ENCODE measurements at regions not wholly inside any gene's neighbourhood (a gene's known extent, or its start where the extent isn't known, plus 50 kb on each side); places are given as distances from the start of the nearest gene placed in this dataset.

DNA sequence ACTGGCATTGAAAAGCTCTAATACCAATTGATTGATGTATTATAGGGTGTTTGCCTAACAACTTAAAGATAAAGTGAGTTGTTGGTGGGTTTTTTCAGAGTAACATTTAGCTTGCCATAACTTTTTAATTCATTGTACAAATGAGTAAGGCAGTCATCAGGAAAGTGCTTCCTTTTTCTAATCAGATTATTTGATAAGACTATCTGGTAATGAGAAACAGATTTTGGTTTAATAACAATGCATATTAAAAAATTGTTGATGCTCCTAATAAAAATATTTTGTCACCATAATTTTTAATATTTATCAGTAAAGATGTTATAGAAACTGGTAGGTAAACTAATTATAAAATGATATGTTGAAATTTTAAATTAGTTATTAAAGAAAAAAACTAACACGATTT is 51.3 kb downstream of the BLTP1 start:
- DNase-seq (ENCODE audit: low spot score) = no peak

DNA sequence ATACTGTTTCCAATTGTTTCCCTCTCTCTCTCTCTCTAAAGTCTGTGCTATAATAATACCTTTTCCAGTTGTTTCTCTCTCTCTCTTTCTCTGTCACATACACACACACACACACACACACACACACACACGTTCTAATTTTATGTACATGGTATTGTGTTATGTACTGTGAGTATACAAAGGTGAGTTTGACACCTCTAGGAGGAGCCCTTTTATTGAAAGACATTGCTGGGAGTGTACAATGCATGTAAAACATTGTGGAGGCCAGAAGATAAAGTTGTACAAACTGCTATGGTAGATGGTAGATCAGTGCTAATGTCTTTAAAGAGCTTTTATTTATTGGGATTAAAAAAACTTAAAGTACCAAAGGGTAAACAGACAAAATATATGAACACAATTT is 53.6 kb downstream of the BLTP1 start:
- DNase-seq (ENCODE audit: low spot score) = no peak

DNA sequence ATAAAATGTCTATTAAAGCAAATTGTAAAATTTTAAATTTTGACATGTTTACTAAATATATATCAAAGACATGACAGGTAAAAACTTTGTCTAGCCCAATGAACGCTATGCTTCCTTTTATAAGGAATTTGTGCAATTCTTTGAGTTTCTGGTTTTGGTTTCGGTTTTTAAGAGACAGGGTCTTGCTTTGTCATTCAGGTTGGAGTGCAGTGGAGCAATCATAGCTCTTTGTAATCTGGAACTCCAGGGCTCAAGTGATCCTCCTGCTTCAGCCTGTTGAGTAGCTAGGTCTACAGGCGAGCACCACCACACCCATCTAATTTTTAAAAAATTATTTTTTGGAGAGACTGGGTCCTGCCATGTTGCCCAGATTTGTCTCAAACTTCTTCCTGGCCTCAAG is 60.7 kb downstream of the BLTP1 start:
- no peak for DNase-seq (ENCODE audit: low spot score)

DNA sequence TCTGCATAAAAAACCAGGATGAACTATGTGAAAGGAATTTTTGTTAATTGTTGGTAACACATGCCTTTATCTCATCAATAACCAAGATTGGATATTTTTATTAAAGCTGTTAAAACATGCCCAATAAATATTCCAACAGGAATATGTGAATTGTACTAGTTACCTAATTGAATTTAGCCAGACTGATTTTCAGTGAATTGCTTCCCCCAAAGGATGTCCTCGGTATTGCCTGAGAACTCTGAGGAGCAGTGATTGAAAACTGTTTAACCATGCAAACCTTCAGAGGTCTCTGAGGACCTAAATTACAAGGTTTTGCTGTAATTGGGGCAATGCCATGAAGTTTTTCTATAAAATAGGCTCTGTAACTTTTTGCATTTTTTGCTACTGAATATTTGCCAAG is 66.6 kb downstream of the BLTP1 start:
- peak; percentile 2 for DNase-seq (ENCODE audit: low spot score)

DNA sequence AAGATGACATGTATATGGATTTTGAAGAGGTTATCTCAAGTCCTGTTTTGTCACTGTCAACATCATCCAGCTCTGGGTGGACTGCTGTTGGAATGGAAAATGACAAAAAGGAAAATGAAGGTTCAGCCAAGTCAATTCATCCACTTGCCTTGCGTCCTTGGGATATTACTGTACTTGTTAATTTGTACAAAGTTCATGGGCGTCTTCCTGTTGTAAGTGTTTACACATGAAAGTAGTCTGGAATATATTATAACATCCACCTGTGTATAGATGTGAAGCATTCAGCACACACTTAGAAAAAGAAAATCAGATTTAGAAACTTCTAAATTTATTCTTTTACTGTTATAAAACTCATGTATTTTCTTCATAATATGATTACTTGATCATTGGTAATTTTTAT is 67.2 kb downstream of the BLTP1 start:
- no peak for DNase-seq (ENCODE audit: low spot score)

DNA sequence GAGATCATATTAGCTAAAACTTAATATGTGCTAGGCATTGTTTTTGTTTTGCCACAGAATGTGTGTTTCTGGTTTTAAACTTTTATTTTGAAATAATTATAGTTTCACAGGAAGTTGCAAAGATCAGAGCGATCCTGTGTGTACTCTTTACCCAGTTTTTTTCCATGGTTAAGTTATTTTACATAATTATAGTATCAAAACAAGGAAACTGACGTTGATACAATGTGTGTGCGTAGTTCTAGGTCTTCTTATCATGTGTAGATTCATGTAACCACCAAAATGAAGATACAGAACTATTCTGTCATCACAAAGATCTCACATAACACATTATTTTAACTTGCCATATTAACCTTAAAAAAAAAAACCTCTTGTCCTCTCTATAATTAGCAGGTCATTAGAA is 69.2 kb downstream of the BLTP1 start:
- no peak for DNase-seq (ENCODE audit: low spot score)

DNA sequence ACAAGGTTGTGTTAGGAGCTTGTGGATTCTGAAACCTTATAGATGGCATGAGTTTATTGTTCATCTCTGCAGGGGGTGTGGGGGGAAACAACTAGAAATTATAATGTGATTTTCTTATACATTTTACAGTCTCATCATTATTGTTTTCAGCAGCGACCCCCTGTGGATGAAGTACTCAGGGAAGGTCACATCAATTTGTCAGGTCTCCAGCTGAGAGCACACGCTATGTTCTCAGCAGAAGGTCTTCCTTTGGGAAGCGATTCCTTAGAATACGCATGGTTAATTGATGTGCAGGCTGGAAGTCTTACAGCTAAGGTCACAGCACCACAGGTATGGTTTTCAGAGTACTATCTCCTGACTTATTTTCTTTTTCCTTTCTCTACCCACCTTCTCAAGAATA is 72.2 kb downstream of the BLTP1 start:
- DNase-seq (ENCODE audit: low spot score) = peak; percentile 12

DNA sequence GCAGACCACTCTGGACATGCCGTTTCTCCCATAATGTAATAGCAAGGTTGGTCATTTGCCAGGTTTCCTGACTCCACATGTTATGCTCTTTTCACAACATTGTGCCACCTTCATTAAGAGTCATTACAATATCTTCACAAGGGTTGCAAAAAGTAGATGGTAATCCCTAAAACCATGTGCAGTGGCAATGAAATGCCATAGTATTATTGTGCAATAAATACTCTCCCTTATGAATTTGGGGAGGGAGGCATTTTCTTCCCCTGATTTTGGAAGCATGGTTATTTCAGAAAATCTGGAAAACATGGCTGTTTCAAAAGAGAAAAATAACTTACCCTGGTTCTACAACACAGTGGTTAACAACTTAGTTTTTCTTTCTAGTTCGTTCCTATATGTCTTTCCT is 75.1 kb downstream of the BLTP1 start:
- DNase-seq (ENCODE audit: low spot score) = no peak

DNA sequence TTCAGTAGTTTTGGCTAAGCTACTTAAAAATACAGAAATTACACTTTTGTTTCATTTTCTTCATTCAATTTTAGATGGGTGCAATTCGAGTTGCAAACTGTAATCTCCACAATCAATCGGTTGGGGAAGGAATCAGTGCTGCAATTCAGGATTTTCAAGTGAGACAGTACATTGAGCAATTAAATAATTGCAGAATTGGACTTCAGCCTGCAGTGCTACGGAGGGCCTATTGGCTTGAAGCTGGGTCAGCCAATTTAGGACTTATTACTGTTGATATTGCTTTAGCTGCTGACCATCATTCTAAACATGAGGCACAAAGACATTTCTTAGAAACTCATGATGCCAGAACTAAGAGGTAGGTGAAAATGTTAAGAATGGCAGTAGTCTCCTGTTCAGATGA is 77.7 kb downstream of the BLTP1 start:
- no peak for DNase-seq (ENCODE audit: low spot score)

DNA sequence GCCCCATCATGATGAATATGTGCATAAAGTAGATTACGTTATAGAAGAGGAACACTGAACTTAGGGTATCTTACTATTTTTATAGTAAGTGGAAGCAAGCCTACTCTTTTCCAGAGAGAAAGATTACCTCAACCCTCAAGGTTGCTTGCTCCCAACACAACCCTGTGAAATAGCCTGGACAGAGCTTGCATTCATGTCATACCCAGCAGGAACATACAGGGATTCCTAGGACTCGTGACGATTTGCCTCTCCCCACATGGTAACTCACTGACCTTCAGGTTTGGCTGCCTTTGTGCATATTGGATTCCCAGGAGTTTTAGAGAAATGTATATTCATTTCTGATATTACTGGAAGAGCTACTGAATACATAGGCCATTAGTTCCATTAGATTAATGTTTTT is 80.5 kb downstream of the BLTP1 start:
- no peak for DNase-seq (ENCODE audit: low spot score)

DNA sequence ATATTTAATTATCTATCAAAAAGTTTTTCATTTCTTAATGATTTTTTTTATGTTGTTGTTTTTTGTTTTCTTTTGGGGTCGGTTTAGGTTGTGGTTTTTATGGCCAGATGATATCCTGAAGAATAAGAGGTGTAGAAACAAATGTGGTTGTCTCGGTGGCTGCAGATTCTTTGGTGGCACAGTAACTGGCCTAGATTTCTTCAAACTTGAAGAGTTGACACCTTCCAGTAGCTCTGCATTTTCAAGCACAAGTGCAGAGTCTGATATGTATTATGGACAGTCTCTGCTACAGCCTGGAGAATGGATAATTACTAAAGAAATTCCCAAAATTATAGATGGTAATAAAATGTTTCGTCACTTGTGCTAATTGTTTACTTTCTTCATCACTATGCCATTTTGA is 82.6 kb downstream of the BLTP1 start:
- DNase-seq (ENCODE audit: low spot score) = no peak

DNA sequence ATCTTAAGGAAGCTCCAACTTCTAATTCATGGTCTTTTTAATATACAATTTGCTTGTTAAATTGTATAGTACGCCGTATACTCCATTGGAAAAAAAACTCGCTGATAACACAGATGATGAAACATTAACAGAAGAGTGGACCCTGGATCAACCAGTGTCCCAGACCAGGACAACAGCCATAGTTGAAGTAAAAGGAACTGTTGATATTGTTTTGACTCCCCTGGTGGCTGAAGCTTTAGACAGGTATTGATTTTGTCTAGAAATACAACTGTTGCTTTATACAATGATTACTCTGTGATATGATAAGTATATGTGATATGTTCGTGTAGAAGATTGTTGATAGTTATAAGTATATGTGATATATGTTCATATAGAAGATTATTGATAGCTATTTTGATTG is 91.7 kb downstream of the BLTP1 start:
- no peak for DNase-seq (ENCODE audit: low spot score)

DNA sequence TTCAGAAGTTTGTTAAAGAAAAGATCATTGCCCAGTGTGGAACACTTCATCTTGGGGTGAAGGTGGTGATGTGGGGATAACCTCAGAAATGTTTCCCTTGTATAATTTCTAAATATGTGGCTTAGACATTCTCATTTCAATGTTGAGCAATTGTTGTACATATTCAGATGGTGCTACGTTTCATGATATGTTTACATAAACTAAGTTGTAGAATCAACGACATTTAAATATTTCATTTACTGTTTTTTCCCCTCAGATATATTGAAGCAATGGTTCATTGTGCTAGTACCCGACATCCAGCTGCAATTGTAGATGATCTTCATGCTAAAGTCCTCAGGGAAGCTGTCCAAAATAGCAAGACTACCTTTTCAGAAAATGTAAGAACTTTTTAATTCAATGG is 92.6 kb downstream of the BLTP1 start:
- DNase-seq (ENCODE audit: low spot score) = no peak

DNA sequence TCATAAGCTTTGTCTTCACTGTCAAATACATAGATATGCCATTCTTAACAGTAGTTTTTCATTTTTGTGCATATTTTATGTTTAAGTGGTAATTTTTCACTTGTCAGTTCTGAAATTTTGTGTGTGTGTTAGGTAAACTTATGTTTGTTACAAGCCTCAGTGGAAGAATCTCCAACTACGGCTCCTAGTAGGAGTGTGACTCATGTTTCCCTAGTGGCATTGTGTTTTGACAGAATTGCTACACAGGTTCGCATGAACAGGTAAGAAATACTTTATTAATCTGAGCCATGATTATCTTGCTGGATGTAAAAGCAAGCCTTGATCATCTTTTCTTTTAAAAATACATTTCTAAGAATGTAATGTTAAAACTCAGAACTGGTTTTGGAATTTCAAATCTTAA is 94.4 kb downstream of the BLTP1 start:
- DNase-seq (ENCODE audit: low spot score) = no peak

DNA sequence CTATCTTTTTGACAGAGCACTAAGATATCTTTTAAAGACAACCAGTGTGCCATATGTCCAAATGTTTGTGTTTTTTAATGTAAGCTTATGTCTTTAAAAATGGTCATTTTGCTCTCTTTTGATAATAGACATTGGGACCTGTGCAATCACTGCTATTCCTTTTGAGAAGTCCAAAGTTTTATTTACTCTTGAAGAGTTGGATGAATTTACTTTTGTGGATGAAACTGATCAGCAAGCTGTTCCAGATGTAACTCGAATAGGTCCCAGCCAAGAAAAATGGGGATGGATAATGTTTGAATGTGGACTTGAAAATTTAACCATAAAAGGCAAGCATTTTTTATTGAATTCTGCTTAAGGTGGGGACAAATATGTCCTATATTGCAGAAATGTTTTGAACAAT is 97.2 kb downstream of the BLTP1 start:
- DNase-seq (ENCODE audit: low spot score) = no peak

DNA sequence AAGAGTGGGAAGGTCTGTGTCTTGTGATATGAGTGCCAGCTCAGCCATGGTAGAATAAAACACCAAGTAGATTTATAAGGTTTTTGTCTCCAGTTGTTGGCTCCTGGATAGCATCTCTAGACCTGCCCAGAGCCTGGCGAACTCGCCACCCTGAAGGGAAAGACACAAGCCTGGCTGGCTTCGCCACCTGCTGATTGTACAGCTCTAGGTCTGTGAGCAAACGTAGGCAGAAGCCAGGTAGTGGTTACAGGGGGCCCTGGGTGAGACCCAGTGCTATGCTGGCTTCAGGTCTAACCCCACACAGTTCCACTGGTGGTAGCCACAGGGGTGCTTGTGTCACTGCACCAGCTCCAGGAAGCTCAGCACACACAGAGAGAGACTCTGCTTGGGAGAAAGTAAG is 100.5 kb downstream of the BLTP1 start:
- no peak for DNase-seq (ENCODE audit: low spot score)

DNA sequence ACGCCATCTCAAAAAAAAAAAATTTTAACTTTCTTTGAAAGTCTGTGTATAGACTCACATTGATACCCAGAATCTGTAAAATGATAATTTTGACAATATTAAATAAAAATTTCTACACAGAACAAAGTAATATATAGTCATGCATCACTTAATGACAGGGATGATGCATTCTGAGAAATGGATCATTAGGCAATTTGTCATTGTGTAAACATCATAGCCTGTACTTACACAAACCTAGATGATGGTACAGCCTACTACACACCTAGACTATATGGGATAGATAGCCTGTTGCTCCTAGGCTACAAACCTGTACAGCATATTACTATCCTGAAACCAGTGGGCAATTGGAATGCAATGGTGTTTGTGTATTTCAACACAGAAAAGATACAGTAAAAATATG is 107.7 kb downstream of the BLTP1 start:
- no peak for DNase-seq (ENCODE audit: low spot score)

DNA sequence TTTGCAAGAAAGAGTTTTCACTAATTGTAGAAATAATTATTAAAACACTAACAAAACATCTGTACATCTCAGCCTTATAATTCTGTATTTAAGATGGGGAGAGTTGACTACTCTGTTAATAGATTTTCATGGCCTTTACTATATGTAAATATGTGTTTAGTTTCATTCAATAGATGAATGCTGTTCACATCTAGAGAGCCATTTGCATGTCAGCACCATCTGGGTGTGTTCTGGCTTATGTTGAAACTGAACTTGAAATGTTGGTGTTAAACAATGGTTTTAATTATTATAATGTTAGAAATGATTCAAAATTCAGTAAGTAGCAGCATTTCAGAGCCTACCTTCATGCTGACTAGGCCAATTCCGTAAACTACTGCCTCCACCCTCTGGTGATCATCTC is 102.5 kb upstream of the ADAD1 start:
- DNase-seq (ENCODE audit: low spot score) = no peak

DNA sequence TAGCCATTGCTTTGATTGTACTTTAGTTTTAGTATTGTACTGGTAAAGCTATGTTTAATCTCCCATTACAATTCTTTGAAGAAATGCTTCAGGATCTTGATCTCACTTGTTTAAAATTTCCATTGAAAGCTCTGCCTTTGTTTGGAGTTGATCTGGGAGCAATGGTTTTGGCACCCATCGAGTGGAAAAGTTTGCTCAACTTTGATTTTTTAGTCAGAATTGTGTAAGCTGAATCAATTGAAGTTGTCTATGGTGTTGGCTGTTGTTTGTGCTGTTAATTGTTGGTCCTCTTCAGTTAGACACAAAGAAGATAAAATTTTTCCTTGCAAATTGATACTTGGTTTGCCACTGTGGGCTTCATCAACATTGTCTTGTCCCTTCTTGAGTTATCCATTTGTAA is 99.8 kb upstream of the ADAD1 start:
- DNase-seq (ENCODE audit: low spot score) = no peak

DNA sequence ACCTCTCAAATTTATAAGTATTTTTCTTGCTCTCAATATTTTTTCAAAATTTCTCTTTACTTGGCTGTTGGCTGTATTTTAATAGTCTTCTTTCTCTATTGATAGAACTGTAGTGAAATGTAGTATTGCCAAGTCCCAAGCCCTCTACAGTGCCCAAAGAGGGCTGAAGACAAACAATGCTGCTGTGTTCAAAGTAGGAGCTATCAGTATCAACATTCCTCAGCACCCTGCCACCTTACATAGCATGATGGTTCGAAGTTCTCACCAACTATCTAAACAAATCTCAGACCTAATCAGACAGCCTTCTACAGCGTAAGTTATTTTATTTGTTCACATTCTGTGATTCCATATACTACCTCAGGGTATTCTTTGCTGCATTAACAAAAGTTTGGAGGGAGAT is 99.1 kb upstream of the ADAD1 start:
- no peak for DNase-seq (ENCODE audit: low spot score)

DNA sequence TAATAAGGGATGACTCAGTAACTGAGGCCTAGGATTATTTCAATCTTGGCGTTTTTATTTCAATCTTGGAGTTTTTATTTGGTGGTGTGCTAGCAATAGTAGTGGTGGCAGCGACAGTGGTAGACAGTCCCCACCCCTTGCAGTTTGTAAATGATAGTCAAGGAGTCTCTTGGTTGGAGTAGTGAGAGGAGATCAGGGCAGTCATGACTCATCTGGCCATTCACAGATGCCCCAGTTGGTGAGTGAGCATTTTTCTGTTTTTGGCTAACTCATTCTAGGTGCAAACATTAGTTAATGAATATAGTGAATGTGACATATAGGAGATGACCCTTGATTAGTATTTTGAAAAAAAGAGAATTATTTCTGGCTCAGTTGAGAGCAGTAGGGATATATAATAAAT is 93.5 kb upstream of the ADAD1 start:
- peak; percentile 16 for DNase-seq (ENCODE audit: low spot score)

DNA sequence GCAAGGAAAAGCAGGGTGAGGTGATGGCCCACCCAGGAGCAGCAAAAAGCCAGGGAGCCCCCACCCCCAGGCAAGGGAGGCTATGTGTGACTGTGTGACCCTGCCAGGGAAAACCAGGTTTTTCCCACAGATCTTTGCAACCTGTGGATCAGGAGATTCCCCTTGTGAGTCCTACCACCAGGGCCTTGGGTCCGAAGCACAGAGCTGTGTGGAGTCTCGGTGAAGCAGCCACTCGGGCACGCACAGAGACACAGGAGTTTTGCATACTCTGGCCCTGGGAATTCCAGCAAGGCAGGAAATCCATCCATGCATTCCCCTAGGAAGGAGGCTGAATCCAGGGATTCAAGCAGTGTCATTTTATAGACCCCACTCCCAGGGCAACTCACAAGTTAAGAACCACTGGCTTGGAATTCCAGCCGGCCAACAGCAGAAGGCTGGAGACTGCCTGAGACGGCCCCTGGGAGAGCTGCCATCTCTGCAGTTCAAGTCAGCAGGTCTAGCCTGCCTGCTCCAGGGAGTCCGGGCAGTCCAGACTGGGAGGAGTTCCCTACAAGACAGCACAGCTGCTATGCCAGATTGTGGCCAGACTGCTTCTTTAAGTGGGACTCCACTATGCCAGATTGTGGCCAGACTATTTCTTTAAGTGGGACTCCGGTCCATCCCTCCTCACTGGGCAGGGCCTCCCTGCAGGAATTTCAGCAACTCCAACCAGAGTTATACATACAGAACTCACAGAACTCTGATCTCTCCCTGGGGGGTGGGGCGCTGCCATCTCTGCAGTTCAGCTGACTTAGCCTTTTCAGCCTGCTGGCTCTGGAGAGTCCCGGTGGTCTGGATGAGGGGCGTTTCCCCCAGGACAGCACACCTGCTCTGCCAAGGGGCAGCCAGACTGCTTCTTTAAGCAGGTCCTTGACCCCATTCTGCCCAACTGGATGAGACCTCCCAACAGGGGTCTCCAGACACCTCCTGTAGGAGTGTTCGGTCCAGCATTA is 85.1 kb upstream of the ADAD1 start:
- DNase-seq (ENCODE audit: low spot score) = no peak

DNA sequence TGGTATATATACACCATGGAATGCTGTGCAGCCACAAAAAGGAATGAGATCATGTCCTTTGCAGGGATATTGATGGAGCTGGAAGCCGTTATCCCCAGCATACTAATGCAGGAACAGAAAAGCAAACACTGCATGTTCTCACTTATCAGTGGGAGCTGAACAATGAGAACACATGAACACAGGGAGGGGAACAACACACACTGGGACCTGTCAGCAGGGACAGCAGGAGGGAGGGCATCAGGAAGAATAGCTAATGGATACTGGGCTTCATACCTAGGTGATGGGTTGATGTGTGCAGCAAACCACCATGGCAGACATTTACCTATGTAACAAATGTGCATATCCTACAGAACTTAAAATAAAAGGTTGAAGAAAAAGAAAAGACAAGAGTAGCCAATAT is 81.1 kb upstream of the ADAD1 start:
- DNase-seq (ENCODE audit: low spot score) = no peak

DNA sequence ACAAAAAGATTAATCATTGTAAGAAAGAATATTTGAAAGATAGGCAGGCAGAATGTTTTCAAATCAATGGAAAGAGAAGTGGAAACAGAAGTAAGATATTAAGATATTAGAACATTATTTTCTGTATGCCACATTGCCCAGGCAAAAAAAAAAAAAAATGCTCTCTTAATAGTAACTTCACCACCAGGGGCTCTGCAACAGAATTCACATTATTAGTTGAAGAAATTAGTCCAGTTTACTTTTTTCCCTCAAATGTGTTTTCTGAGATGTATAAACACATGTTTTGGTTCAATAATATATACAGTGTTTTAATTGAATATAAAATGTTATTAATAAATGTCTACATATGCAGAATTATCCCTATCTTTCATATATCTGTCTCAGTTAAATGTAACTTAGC is 78.0 kb upstream of the ADAD1 start:
- DNase-seq (ENCODE audit: low spot score) = no peak

Data from AG08395 (cell line).